OCI-LY1 (cell line): ENCODE measurements at regions not wholly inside any gene's neighbourhood (a gene's known extent, or its start where the extent isn't known, plus 50 kb on each side); places are given as distances from the start of the nearest gene placed in this dataset.

Source experiments
- H2AFZ ChIP-seq: fragments of 200-600 bp; sonication (generic), shearing (Covaris generic); 2 replicates; pipeline ENCODE4 v1.6.0; 2014; ENCODE audit warnings: antibody characterized with exemption, mild to moderate bottlenecking, low read length
- H3F3A ChIP-seq: fragments of 200-600 bp; sonication (generic), shearing (Covaris generic); 2 replicates; pipeline ENCODE4 v1.6.0; 2014; ENCODE audit warnings: mild to moderate bottlenecking, antibody characterized with exemption, low read length, moderate library complexity; ENCODE audit not compliant: insufficient read depth
- H3K27ac ChIP-seq: fragments of 200-600 bp; sonication (generic); 2 replicates; pipeline ENCODE4 v1.5.1; 2014; ENCODE audit warnings: low read length, mixed run types, mild to moderate bottlenecking, low read depth; ENCODE audit not compliant: poor library complexity, severe bottlenecking
- H3K27me3 ChIP-seq: fragments of 200-600 bp; sonication (generic); 2 replicates; pipeline ENCODE4 v1.6.0; 2014; ENCODE audit warnings: antibody characterized with exemption, mild to moderate bottlenecking, low read length, moderate library complexity; ENCODE audit not compliant: insufficient read depth
- H3K36me3 ChIP-seq: fragments of 200-600 bp; sonication (generic); 2 replicates; pipeline ENCODE4 v1.6.1; 2014; ENCODE audit warnings: mild to moderate bottlenecking, antibody characterized with exemption, low read length, moderate library complexity, mixed read lengths; ENCODE audit not compliant: insufficient read depth
- H3K4me1 ChIP-seq: fragments of 200-600 bp; sonication (generic); 2 replicates; pipeline ENCODE4 v1.5.1; 2014; ENCODE audit warnings: mild to moderate bottlenecking, low read length, moderate library complexity; ENCODE audit not compliant: insufficient read depth, severe bottlenecking
- H3K4me2 ChIP-seq: fragments of 200-600 bp; sonication (generic), shearing (Covaris generic); 2 replicates; pipeline ENCODE4 v1.6.1; 2014; ENCODE audit warnings: low read length
- H3K4me3 ChIP-seq: fragments of 200-600 bp; sonication (generic); 2 replicates; pipeline ENCODE4 v1.5.1; 2014; ENCODE audit warnings: low read length, low read depth, mild to moderate bottlenecking, mixed read lengths; ENCODE audit not compliant: poor library complexity, severe bottlenecking
- H3K79me2 ChIP-seq: fragments of 200-600 bp; shearing (Covaris generic); 2 replicates; pipeline ENCODE4 v1.6.1; 2016; ENCODE audit warnings: mixed run types, low read length, mixed read lengths; ENCODE audit not compliant: insufficient read depth
- H3K9ac ChIP-seq: fragments of 200-600 bp; sonication (generic), shearing (Covaris generic); 2 replicates; pipeline ENCODE4 v1.6.1; 2014; ENCODE audit warnings: mild to moderate bottlenecking, low read length, mixed read lengths
- H3K9me2 ChIP-seq: fragments of 200-600 bp; sonication (generic), shearing (Covaris generic); 2 replicates; pipeline ENCODE4 v1.6.1; 2014; ENCODE audit warnings: low read depth, mild to moderate bottlenecking, low read length, mixed read lengths
- H3K9me3 ChIP-seq: fragments of 200-600 bp; shearing (Covaris generic); 2 replicates; pipeline ENCODE4 v1.6.1; 2014; ENCODE audit warnings: low read length, mixed read lengths
- H4K20me1 ChIP-seq: fragments of 200-600 bp; sonication (generic), shearing (Covaris generic); 2 replicates; pipeline ENCODE4 v1.6.0; 2016; ENCODE audit warnings: mild to moderate bottlenecking, low read length; ENCODE audit not compliant: insufficient read depth
- EZH2 ChIP-seq: fragments of 200-600 bp; sonication (generic), shearing (Covaris generic); IDR thresholded peaks from 2 replicates; pipeline ENCODE4 v1.8.0; 2017; ENCODE audit warnings: borderline replicate concordance, mixed run types, mild to moderate bottlenecking, antibody characterized with exemption, low read length, moderate library complexity, mixed read lengths
- TF ChIP-seq, protein P1 (sequence below): fragments of 200-600 bp; sonication (generic), shearing (Covaris generic); IDR thresholded peaks from 2 replicates; pipeline ENCODE4 v1.5.1; 2017; ENCODE audit warnings: mild to moderate bottlenecking, antibody characterized with exemption, low read length, moderate library complexity, mixed read lengths

DNA sequence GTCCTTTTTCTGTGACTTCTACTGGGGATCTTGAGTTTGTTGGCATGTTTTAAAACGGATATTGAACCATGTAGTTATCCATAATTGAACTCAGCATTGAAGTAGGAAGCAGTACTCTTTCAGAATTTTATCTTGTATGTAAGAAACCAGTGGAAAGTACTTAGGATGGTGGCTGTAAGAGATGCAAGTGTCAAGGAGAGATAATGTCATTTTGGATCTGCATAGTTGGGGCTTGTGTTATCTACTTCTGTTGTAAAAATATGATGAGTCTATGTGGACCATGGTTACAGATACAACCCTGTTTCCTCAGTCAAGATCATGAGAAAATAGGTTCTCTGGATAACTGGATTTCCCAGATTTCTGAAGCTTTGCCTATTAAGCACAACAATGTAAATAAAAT, 113.7 kb downstream of the NAB1 start:
- no peak overlapping the region for H3K9ac ChIP-seq
- H2AFZ ChIP-seq: no peak overlapping the region
- H3K4me3 ChIP-seq: no peak overlapping the region

DNA sequence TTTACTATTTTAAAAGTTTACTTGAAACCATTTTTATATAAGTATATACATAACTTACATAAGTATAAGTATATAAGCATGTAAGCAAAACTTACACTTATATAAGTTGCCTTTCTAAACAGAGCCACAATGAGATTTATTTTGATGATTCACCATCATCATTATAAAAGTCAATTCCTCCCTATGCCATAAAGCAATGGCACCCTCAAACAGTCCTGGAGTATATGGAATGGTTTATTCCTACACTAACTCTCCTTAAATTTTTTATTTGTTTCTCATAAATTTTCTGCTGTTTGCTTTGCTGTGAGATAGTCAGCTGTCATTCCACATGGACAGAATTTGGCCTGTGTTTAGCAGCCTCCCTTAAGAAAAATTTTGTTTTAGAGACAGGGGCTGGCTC, 114.2 kb downstream of the NAB1 start:
- TF ChIP-seq, protein P1, sequence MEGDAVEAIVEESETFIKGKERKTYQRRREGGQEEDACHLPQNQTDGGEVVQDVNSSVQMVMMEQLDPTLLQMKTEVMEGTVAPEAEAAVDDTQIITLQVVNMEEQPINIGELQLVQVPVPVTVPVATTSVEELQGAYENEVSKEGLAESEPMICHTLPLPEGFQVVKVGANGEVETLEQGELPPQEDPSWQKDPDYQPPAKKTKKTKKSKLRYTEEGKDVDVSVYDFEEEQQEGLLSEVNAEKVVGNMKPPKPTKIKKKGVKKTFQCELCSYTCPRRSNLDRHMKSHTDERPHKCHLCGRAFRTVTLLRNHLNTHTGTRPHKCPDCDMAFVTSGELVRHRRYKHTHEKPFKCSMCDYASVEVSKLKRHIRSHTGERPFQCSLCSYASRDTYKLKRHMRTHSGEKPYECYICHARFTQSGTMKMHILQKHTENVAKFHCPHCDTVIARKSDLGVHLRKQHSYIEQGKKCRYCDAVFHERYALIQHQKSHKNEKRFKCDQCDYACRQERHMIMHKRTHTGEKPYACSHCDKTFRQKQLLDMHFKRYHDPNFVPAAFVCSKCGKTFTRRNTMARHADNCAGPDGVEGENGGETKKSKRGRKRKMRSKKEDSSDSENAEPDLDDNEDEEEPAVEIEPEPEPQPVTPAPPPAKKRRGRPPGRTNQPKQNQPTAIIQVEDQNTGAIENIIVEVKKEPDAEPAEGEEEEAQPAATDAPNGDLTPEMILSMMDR: no peak
- TF ChIP-seq EZH2: no peak
- H3K79me2 ChIP-seq: no peaks in the 10 kb centered on the region
- no peaks in the 10 kb centered on the region for H3K9me3 ChIP-seq
- H3K4me1 ChIP-seq: no peaks in the 10 kb centered on the region
- no peak overlapping the region for H3K9ac ChIP-seq
- H4K20me1 ChIP-seq: no peaks in the 10 kb centered on the region
- H3K4me2 ChIP-seq: no peak overlapping the region
- H3K27me3 ChIP-seq: no peaks in the 10 kb centered on the region
- H2AFZ ChIP-seq: no peak overlapping the region
- no peak overlapping the region for H3K4me3 ChIP-seq
- no peaks in the 10 kb centered on the region for H3F3A ChIP-seq
- no peaks in the 10 kb centered on the region for H3K36me3 ChIP-seq
- no peaks in the 10 kb centered on the region for H3K9me2 ChIP-seq
- no peak overlapping the region for H3K27ac ChIP-seq

More for the DNA sequence above, 113.7 kb downstream of the NAB1 start:
- TF ChIP-seq, protein P1: no peak
- no peak for TF ChIP-seq EZH2
- no peaks in the 10 kb centered on the region for H3K9me3 ChIP-seq
- H4K20me1 ChIP-seq: no peaks in the 10 kb centered on the region
- H3K36me3 ChIP-seq: no peaks in the 10 kb centered on the region
- no peaks in the 10 kb centered on the region for H3K4me1 ChIP-seq
- H3K9me2 ChIP-seq: no peaks in the 10 kb centered on the region
- no peaks in the 10 kb centered on the region for H3F3A ChIP-seq
- H3K79me2 ChIP-seq: no peaks in the 10 kb centered on the region
- no peak overlapping the region for H3K27ac ChIP-seq
- H3K27me3 ChIP-seq: no peaks in the 10 kb centered on the region
- no peak overlapping the region for H3K4me2 ChIP-seq

DNA sequence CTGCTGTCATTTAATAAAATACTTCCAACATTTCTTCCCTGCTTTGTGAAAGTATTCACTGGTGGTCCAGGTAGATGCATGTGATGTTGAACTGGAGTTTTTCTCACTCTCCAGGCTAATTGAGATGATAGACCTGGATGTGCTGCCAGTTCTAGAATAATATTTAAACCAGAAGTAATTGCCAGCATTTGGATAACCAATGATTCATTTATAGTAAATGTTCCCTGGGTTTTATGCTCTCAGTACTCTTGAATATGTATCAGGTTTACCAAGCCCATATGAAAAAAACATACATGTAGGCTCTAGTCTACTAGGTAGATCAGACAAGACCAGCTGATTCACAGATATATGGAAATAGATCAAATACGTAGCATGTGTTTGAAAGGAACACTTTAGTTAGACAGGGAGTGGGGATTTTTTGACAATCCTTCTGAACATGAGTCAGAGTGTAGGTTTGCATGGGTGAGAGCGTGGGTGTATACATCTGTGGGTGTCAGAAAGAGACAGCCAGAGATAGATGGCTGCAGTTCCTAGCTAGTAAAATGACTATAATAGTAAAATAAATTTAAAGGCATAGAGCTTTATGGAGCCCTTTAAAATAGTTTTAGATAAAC, 115.1 kb downstream of the NAB1 start:
- Histone ChIP-seq H3K4me1 (no peaks in the 10 kb centered on the region), H4K20me1 (no peaks in the 10 kb centered on the region), H3K4me2 (no peak overlapping the region), H3F3A (no peaks in the 10 kb centered on the region), H3K4me3 (no peak overlapping the region), H2AFZ (no peak overlapping the region), H3K9ac (no peak overlapping the region), H3K36me3 (no peaks in the 10 kb centered on the region), H3K79me2 (no peaks in the 10 kb centered on the region), H3K9me2 (no peaks in the 10 kb centered on the region), H3K9me3 (no peaks in the 10 kb centered on the region), H3K27me3 (no peaks in the 10 kb centered on the region), H3K27ac (no peak overlapping the region)
- TF ChIP-seq, protein P1: no peak
- TF ChIP-seq EZH2: no peak
